ENCODE measurements at regions not wholly inside any gene's neighbourhood (a gene's known extent, or its start where the extent isn't known, plus 50 kb on each side); places are given as distances from the start of the nearest gene placed in this dataset.

DNA sequence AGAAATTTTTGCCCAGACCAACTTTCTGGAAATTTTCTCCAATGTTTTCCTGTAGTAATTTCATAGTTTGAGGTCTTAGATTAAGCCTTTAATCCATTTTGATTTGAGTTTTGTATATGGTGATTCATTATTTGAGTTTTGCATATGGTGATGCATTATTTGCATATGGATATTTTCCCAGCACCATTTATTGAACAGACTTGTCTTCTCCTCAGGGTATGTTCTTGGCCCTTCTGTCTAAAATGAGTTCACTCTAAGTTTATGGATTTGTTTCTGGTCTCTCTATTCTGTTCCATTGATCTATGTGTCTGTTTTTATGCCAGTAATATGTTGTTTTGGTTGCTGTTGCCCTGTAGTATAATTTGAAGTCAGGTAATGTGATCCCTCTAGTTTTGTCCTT lies 139.3 kb downstream of the SLC25A46 start:
- no peak for TF ChIP-seq CREB5 (CRISPR knock-in tag; IDR thresholded peaks at IDR 0.05; ENCODE audit: low read depth)
- TF ChIP-seq RARB (CRISPR knock-in tag; IDR thresholded peaks at IDR 0.05), result no peak
- TF ChIP-seq ESRRG (CRISPR knock-in tag; IDR thresholded peaks at IDR 0.05), result no peak
- no peak for TF ChIP-seq POU6F1 (CRISPR knock-in tag; IDR thresholded peaks at IDR 0.05; ENCODE audit: borderline replicate concordance, low read depth)
- no peak for TF ChIP-seq ARNTL (CRISPR knock-in tag; IDR thresholded peaks at IDR 0.05; ENCODE audit: borderline replicate concordance, low read depth)
- TF ChIP-seq, protein P1, sequence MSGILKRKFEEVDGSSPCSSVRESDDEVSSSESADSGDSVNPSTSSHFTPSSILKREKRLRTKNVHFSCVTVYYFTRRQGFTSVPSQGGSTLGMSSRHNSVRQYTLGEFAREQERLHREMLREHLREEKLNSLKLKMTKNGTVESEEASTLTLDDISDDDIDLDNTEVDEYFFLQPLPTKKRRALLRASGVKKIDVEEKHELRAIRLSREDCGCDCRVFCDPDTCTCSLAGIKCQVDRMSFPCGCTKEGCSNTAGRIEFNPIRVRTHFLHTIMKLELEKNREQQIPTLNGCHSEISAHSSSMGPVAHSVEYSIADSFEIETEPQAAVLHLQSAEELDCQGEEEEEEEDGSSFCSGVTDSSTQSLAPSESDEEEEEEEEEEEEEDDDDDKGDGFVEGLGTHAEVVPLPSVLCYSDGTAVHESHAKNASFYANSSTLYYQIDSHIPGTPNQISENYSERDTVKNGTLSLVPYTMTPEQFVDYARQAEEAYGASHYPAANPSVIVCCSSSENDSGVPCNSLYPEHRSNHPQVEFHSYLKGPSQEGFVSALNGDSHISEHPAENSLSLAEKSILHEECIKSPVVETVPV (CRISPR knock-in tag; IDR thresholded peaks at IDR 0.05), result no peak

Data from SK-N-SH treated with all-trans-retinoic acid at 6 μM for 48 hours (cell line).